CD8-positive, alpha-beta memory T cell (primary cell): ENCODE measurements at regions not wholly inside any gene's neighbourhood (a gene's known extent, or its start where the extent isn't known, plus 50 kb on each side); places are given as distances from the start of the nearest gene placed in this dataset.

Source experiments
- CTCF ChIA-PET: fragments of 350-600 bp; sonication (Branson Sonifier 250); formaldehyde crosslinking; loops from one replicate; lab custom pipeline; 2021; ENCODE audit warnings: antibody characterized with exemption; lab: Charles Lee
- POLR2A ChIA-PET: fragments of 350-600 bp; sonication (Branson Sonifier 250); formaldehyde crosslinking; loops from one replicate; lab custom pipeline; 2021; ENCODE audit warnings: antibody characterized with exemption; lab: Charles Lee
- DNase-seq, 5 donors: peaks; one replicate each; pipeline versions ENCODE4 v3.0.0 to v3.0.0-alpha.2; 2020 to 2022; ENCODE audit warnings: mixed read lengths in 1 of 5
- H3K27ac ChIP-seq: one replicate; pipeline ENCODE4 v1.7.0; 2013; ENCODE audit warnings: low read depth, mild to moderate bottlenecking, low read length, moderate library complexity
- H3K27me3 ChIP-seq: 2 replicates; pipeline ENCODE4 v1.7.0; 2013; ENCODE audit warnings: low read length, mild to moderate bottlenecking; ENCODE audit not compliant: insufficient read depth, poor library complexity, severe bottlenecking
- H3K36me3 ChIP-seq: 2 replicates; pipeline ENCODE4 v1.7.0; 2013; ENCODE audit warnings: mild to moderate bottlenecking, low read length, moderate library complexity; ENCODE audit not compliant: insufficient read depth
- H3K4me1 ChIP-seq: 2 replicates; pipeline ENCODE4 v1.7.0; 2013; ENCODE audit warnings: mild to moderate bottlenecking, low read length, moderate library complexity; ENCODE audit not compliant: insufficient read depth
- H3K4me3 ChIP-seq: 2 replicates; pipeline ENCODE4 v1.7.0; 2013; ENCODE audit warnings: mild to moderate bottlenecking, low read length
- H3K9me3 ChIP-seq: 2 replicates; pipeline ENCODE4 v1.7.0; 2013; ENCODE audit warnings: mild to moderate bottlenecking, low read length
- H3K27ac Mint-ChIP-seq, 8 donors: one replicate each; pipeline ENCODE4 v1.8.0; 2020 to 2021; ENCODE audit warnings: mixed read lengths in 8 of 8, mild to moderate bottlenecking in 6 of 8, inconsistent platforms in 3 of 8, moderate library complexity in 3 of 8
- H3K27me3 Mint-ChIP-seq, 2 donors: one replicate each; pipeline ENCODE4 v1.8.0; 2020 to 2021; ENCODE audit warnings: mixed read lengths in 2 of 2, mild to moderate bottlenecking in 1 of 2, moderate library complexity in 1 of 2
- H3K36me3 Mint-ChIP-seq, 3 donors: one replicate each; pipeline ENCODE4 v1.8.0; 2020 to 2021; ENCODE audit warnings: mixed read lengths in 3 of 3, inconsistent platforms in 1 of 3, mild to moderate bottlenecking in 1 of 3
- H3K4me1 Mint-ChIP-seq, 3 donors: one replicate each; pipeline ENCODE4 v1.8.0; 2020 to 2021; ENCODE audit warnings: mixed read lengths in 3 of 3, inconsistent platforms in 1 of 3, mild to moderate bottlenecking in 1 of 3
- H3K4me3 Mint-ChIP-seq, 7 donors: one replicate each; pipeline ENCODE4 v1.8.0; 2020 to 2021; ENCODE audit warnings: mixed read lengths in 7 of 7, mild to moderate bottlenecking in 6 of 7, moderate library complexity in 4 of 7, inconsistent platforms in 2 of 7
- H3K9me3 Mint-ChIP-seq, 5 donors: one replicate each; pipeline ENCODE4 v1.8.0; 2020 to 2022; ENCODE audit warnings: mixed read lengths in 5 of 5, mild to moderate bottlenecking in 3 of 5, moderate library complexity in 2 of 5, inconsistent platforms in 1 of 5

DNA sequence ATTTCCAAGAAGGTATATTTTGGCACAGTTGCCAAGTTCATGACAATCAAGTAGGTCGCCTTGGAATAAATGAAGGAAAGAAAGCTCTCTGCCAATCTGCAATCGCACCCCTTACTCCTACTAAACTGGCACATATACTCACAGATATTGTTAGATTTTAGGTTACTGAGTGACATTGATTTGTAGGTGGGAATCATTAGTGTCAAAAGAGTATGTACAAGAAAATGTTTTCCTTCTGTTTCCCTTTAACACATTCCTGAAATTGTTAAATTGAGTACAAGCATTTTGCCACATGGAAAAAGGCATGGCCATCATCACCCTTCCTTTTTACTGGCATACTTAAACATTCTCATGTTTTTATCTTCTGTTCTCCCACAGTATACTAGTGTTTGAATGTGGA is 2868.3 kb upstream of the PCDH20 start:
- Mint-ChIP-seq H3K4me1 (no peaks in the 10 kb centered on the region), H3K27me3 (no peaks in the 10 kb centered on the region), H3K36me3 (no peaks in the 10 kb centered on the region), H3K27ac (no peak overlapping the region), H3K4me3 (no peak overlapping the region), H3K9me3 (peaks cover 7 to 29% (median 13%) of the 10 kb centered on the region in 5 donors)
- Histone ChIP-seq H3K9me3 (no peaks in the 10 kb centered on the region), H3K4me1 (no peaks in the 10 kb centered on the region), H3K27me3 (no peaks in the 10 kb centered on the region), H3K4me3 (no peak overlapping the region), H3K36me3 (no peaks in the 10 kb centered on the region), H3K27ac (no peak overlapping the region)
- ChIA-PET CTCF (no interaction called here), POLR2A (no interaction called here)
- DNase-seq = no peak

DNA sequence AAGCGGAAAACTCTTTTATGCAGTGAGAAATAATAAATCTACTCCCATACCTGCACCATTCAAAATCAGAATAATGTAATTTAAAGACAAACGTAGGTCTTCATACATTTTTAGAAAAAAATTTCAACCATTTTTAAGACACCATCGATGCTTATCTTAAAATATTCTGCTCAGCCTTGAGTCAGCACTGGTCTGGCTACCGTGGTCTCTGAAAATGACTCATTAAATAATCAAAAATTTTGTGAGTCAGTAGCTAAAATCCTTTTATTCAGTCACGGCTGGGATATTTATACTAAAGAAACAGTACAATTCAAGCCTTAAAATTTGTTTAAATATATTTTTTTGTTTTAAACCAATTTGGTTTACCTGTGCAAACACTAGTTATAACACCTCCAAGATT is 2862.8 kb upstream of the PCDH20 start:
- Histone ChIP-seq H3K27ac (no peak overlapping the region), H3K27me3 (no peaks in the 10 kb centered on the region), H3K36me3 (no peaks in the 10 kb centered on the region), H3K4me3 (no peak overlapping the region), H3K9me3 (no peaks in the 10 kb centered on the region), H3K4me1 (no peaks in the 10 kb centered on the region)
- H3K36me3 Mint-ChIP-seq = no peaks in the 10 kb centered on the region
- no peak overlapping the region for H3K4me3 Mint-ChIP-seq
- POLR2A ChIA-PET = no interaction called here
- CTCF ChIA-PET = no interaction called here
- peaks cover 3 to 16% (median 7%) of the 10 kb centered on the region in 5 donors for H3K9me3 Mint-ChIP-seq
- no peaks in the 10 kb centered on the region for H3K27me3 Mint-ChIP-seq
- no peak overlapping the region for H3K27ac Mint-ChIP-seq
- no peak for DNase-seq
- H3K4me1 Mint-ChIP-seq = no peaks in the 10 kb centered on the region

DNA sequence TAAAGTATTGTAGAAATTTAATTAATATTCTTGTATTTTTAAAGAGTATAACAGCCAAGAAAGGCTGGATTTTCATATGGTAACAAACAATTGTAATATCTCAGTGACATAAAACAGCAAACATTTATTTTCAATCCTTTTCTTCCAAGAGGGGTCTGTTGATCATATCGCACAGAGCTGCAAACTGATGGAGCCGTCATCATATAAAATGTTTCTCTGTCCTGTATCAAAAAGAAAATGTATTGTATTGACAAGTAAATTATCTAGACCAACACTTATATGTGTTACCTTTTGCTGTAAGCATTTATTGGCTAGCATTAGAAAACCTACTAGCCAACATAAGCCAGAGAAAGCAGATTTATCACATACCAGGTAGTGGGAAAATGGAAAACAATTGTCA is 2861.4 kb upstream of the PCDH20 start:
- Histone ChIP-seq H3K4me3 (no peak overlapping the region), H3K27me3 (no peaks in the 10 kb centered on the region), H3K36me3 (no peaks in the 10 kb centered on the region), H3K4me1 (no peaks in the 10 kb centered on the region), H3K9me3 (no peaks in the 10 kb centered on the region), H3K27ac (no peak overlapping the region)
- Mint-ChIP-seq H3K27me3 (no peaks in the 10 kb centered on the region), H3K4me1 (no peaks in the 10 kb centered on the region), H3K36me3 (no peaks in the 10 kb centered on the region), H3K9me3 (peaks cover 3 to 20% (median 13%) of the 10 kb centered on the region in 5 donors), H3K4me3 (no peak overlapping the region), H3K27ac (no peak overlapping the region)
- no peak for DNase-seq
- ChIA-PET CTCF (no interaction called here), POLR2A (no interaction called here)

DNA sequence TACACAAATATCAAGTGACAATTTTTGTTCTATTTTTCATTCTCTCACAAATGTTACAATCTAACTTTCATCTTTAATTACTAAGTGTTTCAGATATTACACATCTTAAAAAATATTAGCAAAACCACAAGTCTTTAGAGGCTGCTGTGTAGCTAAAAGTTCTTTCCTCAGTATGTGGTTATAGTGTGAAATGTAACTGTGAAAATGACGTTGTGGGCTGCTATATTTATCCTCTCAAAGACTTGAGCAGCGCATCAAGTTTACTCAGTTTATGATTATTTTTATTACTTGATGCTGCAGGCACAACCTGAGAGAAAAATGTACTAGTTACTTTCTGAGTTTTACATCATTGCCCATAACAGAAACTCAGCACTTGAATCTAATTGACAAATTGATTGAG is 2860.6 kb upstream of the PCDH20 start:
- H3K4me1 ChIP-seq = no peaks in the 10 kb centered on the region
- Mint-ChIP-seq H3K9me3 (peaks cover 3 to 18% (median 13%) of the 10 kb centered on the region in 5 donors), H3K4me3 (no peak overlapping the region)

DNA sequence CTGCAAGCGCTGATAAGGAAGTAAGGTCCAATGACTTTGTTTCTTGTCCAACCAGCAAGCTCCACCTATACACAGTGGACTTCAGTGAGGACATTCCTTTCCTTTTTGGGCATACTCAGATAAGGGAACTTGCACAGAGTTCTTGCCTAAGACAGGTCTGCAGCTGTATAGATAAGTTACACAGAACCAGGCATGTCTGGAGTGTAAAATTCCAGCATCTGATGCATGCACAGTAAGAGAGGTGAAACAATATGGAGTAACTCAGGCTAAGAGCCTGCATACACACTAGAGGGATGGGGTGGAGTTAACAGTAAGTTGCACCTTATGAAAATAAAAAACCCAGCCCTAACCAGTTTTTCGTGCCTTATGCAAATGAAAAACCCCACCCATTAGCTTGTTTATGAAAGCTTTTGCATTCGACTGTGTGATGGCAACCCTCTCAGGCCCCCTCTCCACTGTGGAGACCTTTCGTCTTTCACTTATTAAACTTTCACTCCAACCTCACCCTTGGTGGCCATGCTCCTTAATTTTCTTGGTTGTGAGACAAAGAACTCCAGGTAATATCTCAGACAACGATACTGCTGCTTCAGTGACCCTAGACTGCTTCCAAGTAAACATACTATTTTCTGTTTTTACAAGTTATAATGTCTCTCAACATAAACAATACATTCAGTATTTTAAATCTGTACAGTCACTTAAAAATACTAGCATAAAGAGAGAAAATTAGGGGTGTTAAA is 2859.0 kb upstream of the PCDH20 start:
- ChIA-PET CTCF (no interaction called here), POLR2A (no interaction called here)
- Histone ChIP-seq H3K27me3 (no peaks in the 10 kb centered on the region), H3K4me3 (no peak overlapping the region), H3K9me3 (no peaks in the 10 kb centered on the region), H3K36me3 (no peaks in the 10 kb centered on the region), H3K27ac (no peak overlapping the region), H3K4me1 (no peaks in the 10 kb centered on the region)
- Mint-ChIP-seq H3K9me3 (peaks cover 3 to 21% (median 8%) of the 10 kb centered on the region in 5 donors), H3K4me1 (no peaks in the 10 kb centered on the region), H3K27ac (no peak overlapping the region), H3K27me3 (no peaks in the 10 kb centered on the region), H3K4me3 (peak overlapping the region in 1 of 7 donors; percentile 6), H3K36me3 (no peaks in the 10 kb centered on the region)
- DNase-seq = no peak

More for the DNA sequence above, 2860.6 kb upstream of the PCDH20 start:
- no peak overlapping the region for H3K27ac ChIP-seq
- no peaks in the 10 kb centered on the region for H3K9me3 ChIP-seq
- ChIA-PET POLR2A (no interaction called here), CTCF (no interaction called here)
- no peak for DNase-seq
- Mint-ChIP-seq H3K4me1 (no peaks in the 10 kb centered on the region), H3K27ac (no peak overlapping the region), H3K27me3 (no peaks in the 10 kb centered on the region), H3K36me3 (no peaks in the 10 kb centered on the region)
- no peaks in the 10 kb centered on the region for H3K27me3 ChIP-seq
- no peaks in the 10 kb centered on the region for H3K36me3 ChIP-seq
- H3K4me3 ChIP-seq = no peak overlapping the region

DNA sequence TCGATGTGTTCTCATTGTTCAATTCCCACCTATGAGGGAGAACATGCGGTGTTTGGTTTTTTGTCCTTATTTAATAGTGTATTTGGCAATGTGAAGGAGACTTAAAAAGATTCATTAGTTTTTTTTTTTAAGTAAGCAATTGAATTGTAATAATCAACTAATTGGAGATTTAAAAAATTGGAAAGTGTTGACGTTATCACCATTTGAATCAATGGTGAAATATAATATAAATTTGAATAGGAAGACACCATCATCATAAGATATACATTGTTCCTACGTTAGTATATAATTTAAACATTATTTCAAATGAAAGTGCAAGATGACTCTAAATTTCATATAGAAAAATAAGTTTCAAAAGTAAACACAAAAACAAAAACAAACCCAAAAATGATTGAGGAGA is 2858.1 kb upstream of the PCDH20 start:
- H3K27me3 Mint-ChIP-seq = no peaks in the 10 kb centered on the region
- Histone ChIP-seq H3K9me3 (no peaks in the 10 kb centered on the region), H3K4me3 (no peak overlapping the region), H3K36me3 (no peaks in the 10 kb centered on the region), H3K27me3 (no peaks in the 10 kb centered on the region), H3K27ac (no peak overlapping the region), H3K4me1 (no peaks in the 10 kb centered on the region)
- ChIA-PET CTCF (no interaction called here), POLR2A (no interaction called here)
- DNase-seq = no peak
- H3K4me3 Mint-ChIP-seq = no peak overlapping the region
- no peak overlapping the region for H3K27ac Mint-ChIP-seq
- no peaks in the 10 kb centered on the region for H3K36me3 Mint-ChIP-seq
- peaks cover 7 to 29% (median 10%) of the 10 kb centered on the region in 5 donors for H3K9me3 Mint-ChIP-seq
- no peaks in the 10 kb centered on the region for H3K4me1 Mint-ChIP-seq

DNA sequence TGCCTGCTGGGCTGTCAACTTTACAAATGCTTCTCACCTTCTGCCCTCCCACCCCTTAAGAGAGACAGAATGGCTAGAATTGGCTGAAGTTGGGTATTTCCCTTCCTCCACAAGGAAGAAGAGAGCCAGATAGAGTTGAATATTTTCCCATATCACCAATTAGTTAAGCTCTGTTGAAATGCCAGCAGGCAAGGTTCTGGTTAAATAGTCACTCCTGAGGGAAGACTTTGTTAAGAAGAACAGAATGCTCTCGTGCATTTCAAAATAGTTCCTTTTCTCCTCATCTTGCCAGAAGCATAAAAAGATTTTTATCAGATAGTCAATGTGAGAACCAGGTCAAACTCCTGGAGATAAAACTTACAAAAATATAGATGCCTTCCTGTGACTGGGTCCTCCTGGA is 2857.0 kb upstream of the PCDH20 start:
- H3K9me3 Mint-ChIP-seq = peaks cover 8 to 31% (median 10%) of the 10 kb centered on the region in 5 donors
- Histone ChIP-seq H3K4me3 (no peak overlapping the region), H3K27ac (no peak overlapping the region), H3K9me3 (no peaks in the 10 kb centered on the region), H3K36me3 (no peaks in the 10 kb centered on the region), H3K27me3 (no peaks in the 10 kb centered on the region), H3K4me1 (no peaks in the 10 kb centered on the region)
- no peaks in the 10 kb centered on the region for H3K4me1 Mint-ChIP-seq
- H3K27me3 Mint-ChIP-seq = no peaks in the 10 kb centered on the region
- H3K4me3 Mint-ChIP-seq = no peak overlapping the region
- CTCF ChIA-PET = no interaction called here
- no peaks in the 10 kb centered on the region for H3K36me3 Mint-ChIP-seq
- no peak for DNase-seq
- H3K27ac Mint-ChIP-seq = no peak overlapping the region
- POLR2A ChIA-PET = no interaction called here

DNA sequence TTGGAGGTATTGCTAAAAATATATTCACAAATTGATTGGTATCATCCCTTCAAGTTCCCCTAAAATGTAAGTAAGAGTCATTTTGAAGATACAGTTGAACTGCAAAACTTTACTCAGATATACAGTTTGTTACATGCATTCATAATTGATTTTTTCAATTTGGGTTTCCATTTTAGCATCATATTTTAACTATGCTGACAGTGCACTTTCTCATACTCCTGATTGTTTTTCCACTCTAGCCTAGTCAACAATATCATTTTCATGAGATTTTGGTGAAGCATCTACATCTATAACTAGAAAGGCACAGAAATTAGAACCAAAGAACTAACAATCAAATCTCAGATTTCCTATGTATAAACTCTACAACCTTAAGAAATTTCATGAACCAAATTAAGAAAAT is 2850.4 kb upstream of the PCDH20 start:
- Histone ChIP-seq H3K9me3 (no peaks in the 10 kb centered on the region), H3K27ac (no peak overlapping the region), H3K27me3 (no peaks in the 10 kb centered on the region), H3K36me3 (no peaks in the 10 kb centered on the region), H3K4me3 (no peak overlapping the region), H3K4me1 (no peaks in the 10 kb centered on the region)
- CTCF ChIA-PET = no interaction called here
- Mint-ChIP-seq H3K4me3 (no peak overlapping the region), H3K36me3 (no peaks in the 10 kb centered on the region), H3K27me3 (no peaks in the 10 kb centered on the region), H3K9me3 (peaks cover 9 to 45% (median 18%) of the 10 kb centered on the region in 5 donors), H3K27ac (no peak overlapping the region), H3K4me1 (no peaks in the 10 kb centered on the region)
- POLR2A ChIA-PET = no interaction called here
- DNase-seq = no peak
